Vagina (tissue), 2 donors: ENCODE measurements at regions not wholly inside any gene's neighbourhood (a gene's known extent, or its start where the extent isn't known, plus 50 kb on each side); places are given as distances from the start of the nearest gene placed in this dataset.

Experiments used
- DNase-seq, 2 donors: peaks; one replicate each; pipeline ENCODE4 v3.0.0-alpha.2; 2017; ENCODE audit errors: extremely low spot score in 2 of 2
- H3K27ac ChIP-seq: fragments of 200-600 bp; sonication (generic); one replicate; pipeline ENCODE4 v1.5.1; 2019
- H3K27me3 ChIP-seq: fragments of 200-600 bp; sonication (generic); one replicate; pipeline ENCODE4 v1.5.1; 2019
- H3K36me3 ChIP-seq, 2 donors: fragments of 200-600 bp; sonication (generic); one replicate each; pipeline ENCODE4 v1.5.1; 2017 to 2019
- H3K4me1 ChIP-seq: fragments of 200-600 bp; sonication (generic); one replicate; pipeline ENCODE4 v1.5.1; 2019
- H3K4me3 ChIP-seq, 2 donors: fragments of 200-600 bp; sonication (generic); 1 replicate in 1 of 2; 2 replicates in 1 of 2; pipeline ENCODE4 v1.5.1; 2016 to 2019
- H3K9me3 ChIP-seq: fragments of 200-600 bp; sonication (generic); one replicate; pipeline ENCODE4 v1.5.1; 2019
- CTCF ChIP-seq, 3 experiments: fragments of 450-650 bp in 2 of 3; fragments of 200-600 bp in 1 of 3; sonication (generic) in 1 of 3; IDR thresholded peaks; one replicate each; pipeline ENCODE4 v1.5.1; 2017 to 2019; ENCODE audit warnings: antibody characterized with exemption in 3 of 3, mild to moderate bottlenecking in 2 of 3, moderate library complexity in 2 of 3
- POLR2A ChIP-seq, 2 donors: fragments of 450-650 bp; IDR thresholded peaks; one replicate each; pipeline ENCODE4 v1.6.1; 2017; ENCODE audit warnings: antibody characterized with exemption in 2 of 2, mild to moderate bottlenecking in 2 of 2, moderate library complexity in 2 of 2
- POLR2AphosphoS5 ChIP-seq, 2 donors: sonication (generic); formaldehyde crosslinking; IDR thresholded peaks; one replicate each; pipeline ENCODE4 v1.9.0; 2017; ENCODE audit warnings: antibody characterized with exemption in 2 of 2, mild to moderate bottlenecking in 2 of 2, low read depth in 1 of 2; ENCODE audit not compliant: insufficient read depth in 1 of 2
- intact Hi-C: fragments of 100-400 bp; cut with DNase I; formaldehyde crosslinking; loops from one replicate; pipeline ENCODE4 v1.15.1; 2023

- Histone ChIP-seq H3K27me3 (no peaks in the 10 kb centered on the region), H3K9me3 (no peaks in the 10 kb centered on the region), H3K27ac (no peak overlapping the region), H3K36me3 (peaks cover 0 to 58% of the 10 kb centered on the region in 2 donors), H3K4me1 (no peaks in the 10 kb centered on the region), H3K4me3 (no peak overlapping the region)
- intact Hi-C loops: no loop called here
- no peak for DNase-seq
- TF ChIP-seq POLR2A (IDR thresholded peaks at IDR 0.05): no peak
- TF ChIP-seq CTCF (IDR thresholded peaks at IDR 0.05): no peak
- TF ChIP-seq POLR2AphosphoS5 (IDR thresholded peaks at IDR 0.05; ENCODE audit: insufficient read depth in 1 of 2, low read depth in 1 of 2): no peak
Observed at GRCh38 chr14:95449131-95449530, 67.3 kb downstream of the SYNE3 start.

- H3K4me3 ChIP-seq: no peak overlapping the region
- no peaks in the 10 kb centered on the region for H3K4me1 ChIP-seq
- no peaks in the 10 kb centered on the region for H3K27me3 ChIP-seq
- no peak for TF ChIP-seq POLR2AphosphoS5 (IDR thresholded peaks at IDR 0.05; ENCODE audit: insufficient read depth in 1 of 2, low read depth in 1 of 2)
- no peak for TF ChIP-seq POLR2A (IDR thresholded peaks at IDR 0.05)
- no peak for TF ChIP-seq CTCF (IDR thresholded peaks at IDR 0.05)
- intact Hi-C loops: no loop called here
- H3K36me3 ChIP-seq: peaks cover 0 to 48% of the 10 kb centered on the region in 2 donors
- H3K27ac ChIP-seq: no peak overlapping the region
- H3K9me3 ChIP-seq: no peaks in the 10 kb centered on the region
- DNase-seq: no peak
Observed at GRCh38 chr14:95446470-95446869, 70.0 kb downstream of the SYNE3 start.

DNA sequence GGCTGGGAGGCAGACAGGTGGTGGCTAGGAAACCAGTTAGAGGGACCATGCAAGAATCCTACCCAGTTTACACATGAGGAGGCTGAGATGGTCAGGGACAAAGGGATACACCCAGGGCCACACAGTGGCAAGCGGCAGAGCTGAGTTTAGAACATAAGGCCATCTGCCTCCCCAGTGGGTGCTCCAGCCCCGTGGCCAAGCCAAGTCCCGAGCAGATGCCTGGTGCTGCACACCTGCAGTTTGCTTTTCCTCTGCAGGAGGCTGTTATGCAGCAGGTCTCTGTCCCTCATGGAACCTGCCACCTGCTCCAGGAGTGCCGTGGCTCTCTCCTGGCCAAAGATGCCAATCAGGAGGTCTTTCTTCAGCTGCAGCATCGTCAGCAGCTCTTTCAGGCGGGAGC lies 70.8 kb downstream of the SYNE3 start:
- H3K4me3 ChIP-seq: no peak overlapping the region
- no peaks in the 10 kb centered on the region for H3K9me3 ChIP-seq
- TF ChIP-seq POLR2AphosphoS5 (IDR thresholded peaks at IDR 0.05; ENCODE audit: insufficient read depth in 1 of 2, low read depth in 1 of 2) (no peak), POLR2A (IDR thresholded peaks at IDR 0.05) (no peak), CTCF (IDR thresholded peaks at IDR 0.05) (no peak)
- intact Hi-C loops: no loop called here
- H3K27ac ChIP-seq: no peak overlapping the region
- no peaks in the 10 kb centered on the region for H3K4me1 ChIP-seq
- H3K27me3 ChIP-seq: no peaks in the 10 kb centered on the region
- DNase-seq: no peak
- peaks cover 0 to 40% of the 10 kb centered on the region in 2 donors for H3K36me3 ChIP-seq

DNA sequence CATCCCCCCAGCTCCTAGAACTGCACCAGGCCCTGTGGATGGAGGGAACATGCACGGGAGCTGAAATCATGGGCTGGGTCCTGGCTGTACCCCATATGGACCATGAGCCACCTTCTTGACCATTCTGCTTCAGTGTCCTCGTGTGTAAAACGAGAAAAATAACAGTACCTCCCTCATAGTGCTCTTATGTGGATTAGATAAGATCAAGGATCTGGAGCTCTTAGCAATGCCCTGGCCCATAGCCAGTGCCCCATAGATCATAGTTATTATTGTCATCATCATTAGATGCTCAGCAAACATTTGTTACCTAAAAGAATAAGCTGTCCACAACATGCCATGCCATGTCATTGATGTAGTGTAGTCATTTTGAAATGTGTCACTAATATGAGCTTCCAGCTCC lies 71.3 kb downstream of the SYNE3 start:
- Histone ChIP-seq H3K27me3 (no peaks in the 10 kb centered on the region), H3K36me3 (peaks cover 0 to 35% of the 10 kb centered on the region in 2 donors), H3K4me3 (no peak overlapping the region), H3K27ac (no peak overlapping the region), H3K9me3 (no peaks in the 10 kb centered on the region), H3K4me1 (no peaks in the 10 kb centered on the region)
- DNase-seq: no peak
- no peak for TF ChIP-seq CTCF (IDR thresholded peaks at IDR 0.05)
- no peak for TF ChIP-seq POLR2A (IDR thresholded peaks at IDR 0.05)
- no peak for TF ChIP-seq POLR2AphosphoS5 (IDR thresholded peaks at IDR 0.05; ENCODE audit: insufficient read depth in 1 of 2, low read depth in 1 of 2)
- intact Hi-C loops: no loop called here

GRCh38 chr14:95444132-95445129 lies 72.0 kb downstream of the SYNE3 start:
- H3K27me3 ChIP-seq: no peaks in the 10 kb centered on the region
- TF ChIP-seq POLR2AphosphoS5 (IDR thresholded peaks at IDR 0.05; ENCODE audit: insufficient read depth in 1 of 2, low read depth in 1 of 2) (no peak), CTCF (IDR thresholded peaks at IDR 0.05) (no peak), POLR2A (IDR thresholded peaks at IDR 0.05) (no peak)
- H3K36me3 ChIP-seq: peaks cover 0 to 28% of the 10 kb centered on the region in 2 donors
- H3K4me3 ChIP-seq: no peak overlapping the region
- no peak for DNase-seq
- H3K27ac ChIP-seq: no peak overlapping the region
- H3K9me3 ChIP-seq: no peaks in the 10 kb centered on the region
- H3K4me1 ChIP-seq: no peaks in the 10 kb centered on the region
- intact Hi-C loops: no loop called here
